Ascending aorta (tissue), 2 donors: ENCODE measurements at regions not wholly inside any gene's neighbourhood (a gene's known extent, or its start where the extent isn't known, plus 50 kb on each side); places are given as distances from the start of the nearest gene placed in this dataset.

Source experiments
- DNase-seq, 2 donors: peaks; one replicate each; pipeline ENCODE4 v3.0.0-alpha.2; 2019; ENCODE audit warnings: low spot score in 2 of 2
- H3K27ac ChIP-seq, 2 donors: fragments of 200-600 bp; sonication (generic); one replicate each; pipeline ENCODE4 v1.5.1; 2016 to 2017; ENCODE audit warnings: mild to moderate bottlenecking in 1 of 2
- H3K27me3 ChIP-seq: fragments of 200-600 bp; sonication (generic); one replicate; pipeline ENCODE4 v1.5.1; 2017
- H3K36me3 ChIP-seq, 2 donors: fragments of 200-600 bp; sonication (generic); one replicate each; pipeline ENCODE4 v1.5.1; 2016
- H3K4me1 ChIP-seq, 2 donors: fragments of 200-600 bp; sonication (generic); one replicate each; pipeline ENCODE4 v1.5.1; 2016 to 2017; ENCODE audit warnings: mild to moderate bottlenecking in 1 of 2
- H3K4me3 ChIP-seq, 2 donors: fragments of 200-600 bp; sonication (generic); one replicate each; pipeline ENCODE4 v1.5.1; 2016 to 2017; ENCODE audit warnings: mild to moderate bottlenecking in 1 of 2
- H3K9me3 ChIP-seq, 2 donors: fragments of 200-600 bp; sonication (generic); one replicate each; pipeline ENCODE4 v1.5.1; 2016
- CTCF ChIP-seq, 3 experiments: fragments of 200-600 bp in 2 of 3; fragments of 450-650 bp in 1 of 3; sonication (generic) in 2 of 3; IDR thresholded peaks; one replicate each; pipeline ENCODE4 v1.5.1; 2016 to 2019; ENCODE audit warnings: antibody characterized with exemption in 3 of 3, mild to moderate bottlenecking in 1 of 3, moderate library complexity in 1 of 3
- intact Hi-C: fragments of 100-400 bp; cut with DNase I; formaldehyde crosslinking; loops from one replicate; pipeline ENCODE4 v1.15.1; 2023

- Histone ChIP-seq H3K9me3 (no peaks in the 10 kb centered on the region), H3K27ac (no peak overlapping the region), H3K4me3 (no peak overlapping the region), H3K36me3 (no peaks in the 10 kb centered on the region), H3K4me1 (no peaks in the 10 kb centered on the region), H3K27me3 (no peaks in the 10 kb centered on the region)
- DNase-seq = no peak
- intact Hi-C loops = no loop called here
- TF ChIP-seq CTCF (IDR thresholded peaks at IDR 0.05) = no peak
These were observed 209.4 kb downstream of the FOXA2 start for GRCh38 chr20:22374678-22375590.

GRCh38 chr20:22374066-22374465 lies 210.3 kb downstream of the FOXA2 start:
- Histone ChIP-seq H3K4me3 (no peak overlapping the region), H3K27me3 (no peaks in the 10 kb centered on the region), H3K9me3 (no peaks in the 10 kb centered on the region), H3K27ac (no peak overlapping the region), H3K4me1 (no peaks in the 10 kb centered on the region), H3K36me3 (no peaks in the 10 kb centered on the region)
- no peak for TF ChIP-seq CTCF (IDR thresholded peaks at IDR 0.05)
- intact Hi-C loops = no loop called here
- no peak for DNase-seq

- Histone ChIP-seq H3K27me3 (no peaks in the 10 kb centered on the region), H3K36me3 (no peaks in the 10 kb centered on the region), H3K4me3 (no peak overlapping the region), H3K27ac (no peak overlapping the region), H3K9me3 (no peaks in the 10 kb centered on the region), H3K4me1 (no peaks in the 10 kb centered on the region)
- TF ChIP-seq CTCF (IDR thresholded peaks at IDR 0.05) = no peak
- DNase-seq = no peak
- intact Hi-C loops = no loop called here
These were observed 211.0 kb downstream of the FOXA2 start for GRCh38 chr20:22373164-22373895.

GRCh38 chr20:22371843-22372242 lies 212.5 kb downstream of the FOXA2 start:
- H3K9me3 ChIP-seq = no peaks in the 10 kb centered on the region
- no peaks in the 10 kb centered on the region for H3K36me3 ChIP-seq
- no peak overlapping the region for H3K27ac ChIP-seq
- TF ChIP-seq CTCF (IDR thresholded peaks at IDR 0.05) = no peak
- H3K4me1 ChIP-seq = no peaks in the 10 kb centered on the region
- no peaks in the 10 kb centered on the region for H3K27me3 ChIP-seq
- DNase-seq = no peak
- no peak overlapping the region for H3K4me3 ChIP-seq
- intact Hi-C loops = no loop called here

- Histone ChIP-seq H3K36me3 (no peaks in the 10 kb centered on the region), H3K4me3 (no peak overlapping the region), H3K4me1 (no peaks in the 10 kb centered on the region), H3K27ac (no peak overlapping the region), H3K27me3 (no peaks in the 10 kb centered on the region), H3K9me3 (no peaks in the 10 kb centered on the region)
- intact Hi-C loops = no loop called here
- TF ChIP-seq CTCF (IDR thresholded peaks at IDR 0.05) = no peak
- no peak for DNase-seq
These were observed 214.2 kb downstream of the FOXA2 start for GRCh38 chr20:22370137-22370536.
